GM10248 (cell line): ENCODE measurements at regions not wholly inside any gene's neighbourhood (a gene's known extent, or its start where the extent isn't known, plus 50 kb on each side); places are given as distances from the start of the nearest gene placed in this dataset.

Source experiments
- CTCF ChIA-PET: fragments of 300-600 bp; sonication (Branson Sonifier 250); formaldehyde crosslinking; extraction: SDS; loops from one replicate; lab custom pipeline; 2021; ENCODE audit warnings: antibody characterized with exemption; lab: Yijun Ruan, JAX
- POLR2A ChIA-PET: fragments of 350-650 bp; sonication (Branson Sonifier 250); formaldehyde crosslinking; extraction: SDS; loops from one replicate; lab custom pipeline; 2020; ENCODE audit warnings: antibody characterized with exemption; lab: Yijun Ruan, JAX
- DNase-seq: peaks from one replicate; pipeline ENCODE4 v3.0.0; 2012; ENCODE audit errors: extremely low spot score
- TF ChIP-seq, protein P1 (sequence below): IDR thresholded peaks from 2 replicates; pipeline ENCODE4 v1.5.1; 2012; ENCODE audit warnings: mild to moderate bottlenecking, low read depth; ENCODE audit errors: extremely low read depth, missing control alignments, control extremely low read depth

DNA sequence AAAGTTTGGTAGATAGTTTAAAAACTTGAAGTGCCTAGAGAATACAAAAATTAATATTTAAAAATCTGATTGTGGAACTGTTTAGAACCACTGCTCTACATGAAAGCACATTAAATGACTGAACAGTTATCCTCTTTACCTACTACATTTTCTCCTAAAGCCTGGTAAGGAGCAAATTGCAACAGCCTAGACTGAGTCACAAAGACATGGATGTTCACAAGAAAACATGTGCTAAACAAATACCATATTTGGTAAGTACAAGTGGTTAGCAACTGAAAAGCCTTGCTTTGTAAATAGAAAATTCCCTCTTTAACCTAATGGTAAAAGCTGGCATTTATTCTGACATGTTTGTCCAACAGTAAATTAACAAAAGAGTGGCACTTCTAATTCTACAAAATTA, 203.1 kb downstream of the FBXO8 start:
- no peak for DNase-seq
- TF ChIP-seq, protein P1, sequence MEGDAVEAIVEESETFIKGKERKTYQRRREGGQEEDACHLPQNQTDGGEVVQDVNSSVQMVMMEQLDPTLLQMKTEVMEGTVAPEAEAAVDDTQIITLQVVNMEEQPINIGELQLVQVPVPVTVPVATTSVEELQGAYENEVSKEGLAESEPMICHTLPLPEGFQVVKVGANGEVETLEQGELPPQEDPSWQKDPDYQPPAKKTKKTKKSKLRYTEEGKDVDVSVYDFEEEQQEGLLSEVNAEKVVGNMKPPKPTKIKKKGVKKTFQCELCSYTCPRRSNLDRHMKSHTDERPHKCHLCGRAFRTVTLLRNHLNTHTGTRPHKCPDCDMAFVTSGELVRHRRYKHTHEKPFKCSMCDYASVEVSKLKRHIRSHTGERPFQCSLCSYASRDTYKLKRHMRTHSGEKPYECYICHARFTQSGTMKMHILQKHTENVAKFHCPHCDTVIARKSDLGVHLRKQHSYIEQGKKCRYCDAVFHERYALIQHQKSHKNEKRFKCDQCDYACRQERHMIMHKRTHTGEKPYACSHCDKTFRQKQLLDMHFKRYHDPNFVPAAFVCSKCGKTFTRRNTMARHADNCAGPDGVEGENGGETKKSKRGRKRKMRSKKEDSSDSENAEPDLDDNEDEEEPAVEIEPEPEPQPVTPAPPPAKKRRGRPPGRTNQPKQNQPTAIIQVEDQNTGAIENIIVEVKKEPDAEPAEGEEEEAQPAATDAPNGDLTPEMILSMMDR, result no peak
- ChIA-PET CTCF (interaction anchor here (1.1 kb wide), 1 partner anchor 45 kb away, joined by 3 read pairs; no protein-coding TSS in a partner anchor), POLR2A (no interaction called here)

DNA sequence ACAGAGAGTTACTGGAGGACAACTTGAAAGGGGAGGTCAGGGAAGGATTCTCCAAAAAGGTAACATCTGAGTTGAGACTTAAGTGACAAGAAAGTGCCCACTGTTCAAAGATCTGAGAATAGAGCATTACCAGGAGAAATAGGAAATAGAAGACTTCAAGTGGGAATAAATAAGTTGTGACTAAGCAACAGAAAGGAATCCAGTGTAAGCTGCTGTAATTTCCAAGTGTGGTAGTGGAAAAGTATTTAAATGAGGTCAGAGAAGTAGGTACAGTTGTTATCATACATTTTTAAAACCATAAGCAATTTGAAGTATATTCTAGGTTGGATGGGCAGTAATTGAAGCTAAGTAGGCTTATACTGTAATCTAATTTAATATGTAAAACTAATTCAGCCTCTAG, 211.9 kb downstream of the FBXO8 start:
- no peak for DNase-seq
- POLR2A ChIA-PET, result no interaction called here
- CTCF ChIA-PET, result no interaction called here
- TF ChIP-seq, protein P1, result no peak

DNA sequence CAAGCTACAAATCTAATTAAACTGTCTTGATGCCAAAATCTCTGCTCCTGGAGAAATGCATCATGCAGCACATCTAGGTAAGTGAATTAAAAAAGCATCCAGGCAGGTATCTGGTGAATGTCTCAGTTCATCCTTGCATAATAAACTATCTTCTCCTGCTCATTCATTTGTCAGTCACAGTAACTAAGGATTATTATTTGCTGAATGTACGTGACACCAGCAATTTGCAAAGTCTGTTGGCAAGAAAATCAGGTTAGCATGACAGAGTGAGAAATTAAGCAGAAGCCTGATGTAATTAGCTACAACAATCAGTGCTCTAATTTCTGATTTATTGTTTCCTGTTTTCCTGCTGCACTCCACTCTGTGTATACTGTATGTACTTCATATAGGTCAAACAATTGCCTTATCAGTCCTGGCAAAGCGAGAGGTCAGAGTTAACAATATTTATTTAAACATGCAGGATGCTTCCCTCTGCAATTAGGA, 213.6 kb downstream of the FBXO8 start:
- DNase-seq, result no peak
- TF ChIP-seq, protein P1, result no peak
- ChIA-PET POLR2A (no interaction called here), CTCF (interaction anchor here (1.1 kb wide), 1 partner anchor 14 kb away, joined by 3 read pairs; no protein-coding TSS in a partner anchor)

DNA sequence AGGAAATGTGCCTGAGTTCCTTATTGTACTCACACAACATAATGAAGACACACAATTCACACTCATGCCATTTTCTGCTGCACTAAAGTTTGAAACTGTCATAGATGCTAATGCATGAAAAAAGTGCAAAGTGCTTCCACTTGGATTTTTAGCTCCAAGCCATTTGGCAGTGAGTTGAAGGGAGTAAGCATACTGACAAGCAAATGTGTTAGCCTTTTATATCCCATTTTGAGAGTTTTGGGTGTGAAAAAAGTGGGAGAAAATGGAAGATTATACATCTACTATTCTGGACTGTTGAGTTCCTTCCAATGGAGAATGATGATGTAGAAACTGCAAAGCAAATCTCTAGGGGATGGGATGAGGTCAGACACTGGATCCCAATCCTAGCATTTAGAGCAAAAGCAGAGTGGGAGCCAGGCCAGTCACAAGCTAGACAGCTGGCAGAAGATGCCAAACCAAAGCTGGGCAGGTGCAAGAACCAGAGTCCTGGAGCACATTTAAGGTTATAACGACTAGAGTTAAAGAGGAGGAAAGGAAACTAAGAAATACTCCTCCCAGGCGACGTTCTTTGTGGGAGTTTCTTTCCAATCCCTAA, 216.8 kb downstream of the FBXO8 start:
- ChIA-PET POLR2A (no interaction called here), CTCF (no interaction called here)
- DNase-seq, result no peak
- TF ChIP-seq, protein P1, result no peak

DNA sequence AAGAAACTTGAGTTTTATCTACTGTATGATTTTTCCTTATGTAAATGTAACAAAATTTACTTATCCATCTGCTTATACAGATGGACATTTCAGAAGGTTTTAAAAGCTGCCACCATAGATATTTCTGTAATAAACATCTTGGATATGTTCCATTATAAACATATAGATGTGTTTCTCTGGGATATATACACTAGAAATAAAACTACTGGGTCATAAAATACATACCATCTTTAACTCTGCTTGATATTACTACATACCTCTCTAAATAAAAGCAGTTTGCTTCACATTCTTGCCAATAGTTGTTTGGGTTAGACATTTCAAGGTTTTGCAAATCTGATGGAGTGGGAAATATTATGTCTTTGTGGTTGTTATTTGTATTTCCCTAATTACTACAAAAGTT, 220.6 kb downstream of the FBXO8 start:
- ChIA-PET POLR2A (no interaction called here), CTCF (no interaction called here)
- TF ChIP-seq, protein P1, result no peak
- no peak for DNase-seq

DNA sequence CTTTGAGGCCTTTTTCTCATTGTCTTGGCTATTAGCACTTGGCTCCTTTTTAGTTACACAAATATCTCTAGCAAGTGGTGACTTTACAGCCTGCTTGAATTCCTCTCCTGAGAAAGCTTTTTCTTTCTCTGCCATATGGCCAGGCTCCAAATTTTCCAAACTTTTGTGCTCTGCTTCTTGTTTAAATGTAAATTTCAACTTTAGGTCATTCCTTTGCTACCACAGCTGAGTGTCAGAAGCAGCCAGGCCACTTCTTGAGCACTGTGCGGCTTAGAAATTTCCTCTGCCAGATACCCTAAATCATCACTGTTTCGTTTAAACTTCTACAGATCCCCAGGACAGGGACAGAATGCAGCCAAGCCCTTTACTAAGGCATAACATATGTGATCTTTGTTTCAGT, 222.4 kb downstream of the FBXO8 start:
- CTCF ChIA-PET, result no interaction called here
- DNase-seq, result no peak
- TF ChIP-seq, protein P1, result no peak
- POLR2A ChIA-PET, result no interaction called here

DNA sequence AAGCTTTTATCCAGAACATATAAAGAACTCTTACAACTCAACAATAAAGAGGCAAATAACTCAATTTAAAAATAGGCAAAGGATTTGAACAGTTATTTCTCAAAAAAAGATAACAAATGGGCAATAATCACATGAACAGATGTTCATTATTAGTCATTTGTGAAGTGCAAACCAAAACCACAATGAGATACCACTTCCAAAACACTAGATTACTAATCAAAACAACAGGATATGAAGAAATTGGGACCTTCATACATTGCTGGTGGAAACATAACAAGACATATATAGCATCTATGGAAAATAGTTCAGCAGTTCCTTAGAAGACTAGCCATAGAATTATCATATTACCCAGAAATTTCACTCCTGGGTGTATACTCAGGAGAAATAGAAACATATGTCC, 224.6 kb downstream of the FBXO8 start:
- no peak for DNase-seq
- ChIA-PET CTCF (no interaction called here), POLR2A (no interaction called here)
- TF ChIP-seq, protein P1, result no peak
